Sigmoid colon (tissue), 4 donors: ENCODE measurements at regions not wholly inside any gene's neighbourhood (a gene's known extent, or its start where the extent isn't known, plus 50 kb on each side); places are given as distances from the start of the nearest gene placed in this dataset.

Source experiments
- CTCF ChIP-seq, 4 experiments: fragments of 450-650 bp in 3 of 4; fragments of 200-600 bp in 1 of 4; IDR thresholded peaks; one replicate each; pipeline ENCODE4 v1.5.1; 2016 to 2019; ENCODE audit warnings: antibody characterized with exemption in 4 of 4, mild to moderate bottlenecking in 3 of 4, moderate library complexity in 2 of 4
- POLR2A ChIP-seq, 2 donors: fragments of 450-650 bp; IDR thresholded peaks; one replicate each; pipeline ENCODE4 v1.6.1; 2016; ENCODE audit warnings: antibody characterized with exemption in 2 of 2, mild to moderate bottlenecking in 2 of 2, moderate library complexity in 2 of 2
- POLR2AphosphoS5 ChIP-seq, 4 donors: sonication (generic); formaldehyde crosslinking; IDR thresholded peaks; one replicate each; pipeline ENCODE4 v1.6.1; 2017; ENCODE audit warnings: antibody characterized with exemption in 4 of 4

- no peak for TF ChIP-seq POLR2A (IDR thresholded peaks at IDR 0.05)
- TF ChIP-seq CTCF (IDR thresholded peaks at IDR 0.05) = no peak
- TF ChIP-seq POLR2AphosphoS5 (IDR thresholded peaks at IDR 0.05) = no peak
Measured at GRCh38 chr7:132630834-132631233, 54.6 kb upstream of the PLXNA4 start.
